GM10248 (cell line): ENCODE measurements at regions not wholly inside any gene's neighbourhood (a gene's known extent, or its start where the extent isn't known, plus 50 kb on each side); places are given as distances from the start of the nearest gene placed in this dataset.

Experiments used
- CTCF ChIA-PET: fragments of 300-600 bp; sonication (Branson Sonifier 250); formaldehyde crosslinking; extraction: SDS; loops from one replicate; lab custom pipeline; 2021; ENCODE audit warnings: antibody characterized with exemption; lab: Yijun Ruan, JAX
- POLR2A ChIA-PET: fragments of 350-650 bp; sonication (Branson Sonifier 250); formaldehyde crosslinking; extraction: SDS; loops from one replicate; lab custom pipeline; 2020; ENCODE audit warnings: antibody characterized with exemption; lab: Yijun Ruan, JAX
- DNase-seq: peaks from one replicate; pipeline ENCODE4 v3.0.0; 2012; ENCODE audit errors: extremely low spot score
- TF ChIP-seq, protein P1 (sequence below): IDR thresholded peaks from 2 replicates; pipeline ENCODE4 v1.5.1; 2012; ENCODE audit warnings: mild to moderate bottlenecking, low read depth; ENCODE audit errors: extremely low read depth, missing control alignments, control extremely low read depth

DNA sequence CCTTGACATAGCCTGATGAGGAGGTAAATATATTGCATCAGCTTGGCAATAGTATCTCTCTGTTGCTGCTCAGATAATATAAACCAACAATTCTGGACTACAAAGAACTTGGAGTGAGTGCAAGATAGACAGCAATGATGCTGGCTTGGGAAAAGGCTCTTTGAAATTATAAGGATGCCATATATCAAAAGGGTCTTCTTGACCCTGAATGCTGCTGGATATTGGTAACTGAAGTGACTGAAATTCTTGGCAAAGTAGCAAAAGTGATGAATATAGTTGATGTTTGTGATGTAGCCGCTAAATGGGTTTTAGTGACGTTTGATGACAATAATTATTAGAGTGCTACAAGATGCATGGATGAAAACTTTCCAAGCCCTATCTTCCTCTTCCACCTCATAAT, 1391.6 kb downstream of the ADGRL3 start:
- ChIA-PET POLR2A (no interaction called here), CTCF (no interaction called here)
- TF ChIP-seq, protein P1, sequence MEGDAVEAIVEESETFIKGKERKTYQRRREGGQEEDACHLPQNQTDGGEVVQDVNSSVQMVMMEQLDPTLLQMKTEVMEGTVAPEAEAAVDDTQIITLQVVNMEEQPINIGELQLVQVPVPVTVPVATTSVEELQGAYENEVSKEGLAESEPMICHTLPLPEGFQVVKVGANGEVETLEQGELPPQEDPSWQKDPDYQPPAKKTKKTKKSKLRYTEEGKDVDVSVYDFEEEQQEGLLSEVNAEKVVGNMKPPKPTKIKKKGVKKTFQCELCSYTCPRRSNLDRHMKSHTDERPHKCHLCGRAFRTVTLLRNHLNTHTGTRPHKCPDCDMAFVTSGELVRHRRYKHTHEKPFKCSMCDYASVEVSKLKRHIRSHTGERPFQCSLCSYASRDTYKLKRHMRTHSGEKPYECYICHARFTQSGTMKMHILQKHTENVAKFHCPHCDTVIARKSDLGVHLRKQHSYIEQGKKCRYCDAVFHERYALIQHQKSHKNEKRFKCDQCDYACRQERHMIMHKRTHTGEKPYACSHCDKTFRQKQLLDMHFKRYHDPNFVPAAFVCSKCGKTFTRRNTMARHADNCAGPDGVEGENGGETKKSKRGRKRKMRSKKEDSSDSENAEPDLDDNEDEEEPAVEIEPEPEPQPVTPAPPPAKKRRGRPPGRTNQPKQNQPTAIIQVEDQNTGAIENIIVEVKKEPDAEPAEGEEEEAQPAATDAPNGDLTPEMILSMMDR = no peak
- DNase-seq = no peak

DNA sequence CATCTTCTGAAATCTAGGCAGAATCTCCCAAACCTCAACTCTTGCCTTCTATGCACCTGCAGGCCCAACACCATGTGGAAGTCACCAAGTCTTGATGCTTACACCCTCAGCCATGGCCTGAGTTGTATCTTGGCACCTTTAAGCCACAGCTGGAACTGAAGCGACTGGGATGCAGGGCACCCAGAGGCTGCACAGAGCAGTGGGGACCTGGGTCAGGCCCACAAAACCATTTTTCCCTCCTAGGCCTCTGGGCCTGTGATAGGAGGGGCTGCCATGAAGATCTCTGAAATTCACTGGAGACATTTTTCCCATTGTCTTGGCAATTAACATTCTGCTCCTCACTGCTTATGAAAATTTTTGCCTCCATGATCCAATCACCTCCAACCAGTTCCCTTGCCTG, 1388.5 kb downstream of the ADGRL3 start:
- DNase-seq = no peak
- ChIA-PET POLR2A (no interaction called here), CTCF (no interaction called here)
- TF ChIP-seq, protein P1 = no peak

DNA sequence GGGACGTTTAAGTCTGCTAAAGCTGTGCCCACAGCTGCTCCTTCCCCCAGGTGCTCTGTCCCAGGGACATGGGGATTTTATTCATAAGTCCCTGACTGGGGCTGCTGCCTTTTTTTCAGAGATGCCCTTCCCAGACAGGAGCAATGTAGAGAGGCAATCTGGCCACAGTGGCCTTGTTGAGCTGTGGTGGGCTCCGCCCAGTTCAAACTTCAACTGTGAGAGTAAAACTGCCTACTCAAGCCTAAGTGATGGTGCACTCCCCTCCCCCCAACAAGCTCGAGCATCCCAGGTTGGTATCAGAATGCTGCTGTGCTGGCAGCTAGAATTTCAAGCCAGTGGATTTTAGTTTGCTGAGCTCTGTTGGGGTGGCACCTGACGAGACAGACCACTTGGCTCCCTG, 1371.4 kb downstream of the ADGRL3 start:
- CTCF ChIA-PET = no interaction called here
- DNase-seq = no peak
- TF ChIP-seq, protein P1 = no peak
- POLR2A ChIA-PET = no interaction called here

DNA sequence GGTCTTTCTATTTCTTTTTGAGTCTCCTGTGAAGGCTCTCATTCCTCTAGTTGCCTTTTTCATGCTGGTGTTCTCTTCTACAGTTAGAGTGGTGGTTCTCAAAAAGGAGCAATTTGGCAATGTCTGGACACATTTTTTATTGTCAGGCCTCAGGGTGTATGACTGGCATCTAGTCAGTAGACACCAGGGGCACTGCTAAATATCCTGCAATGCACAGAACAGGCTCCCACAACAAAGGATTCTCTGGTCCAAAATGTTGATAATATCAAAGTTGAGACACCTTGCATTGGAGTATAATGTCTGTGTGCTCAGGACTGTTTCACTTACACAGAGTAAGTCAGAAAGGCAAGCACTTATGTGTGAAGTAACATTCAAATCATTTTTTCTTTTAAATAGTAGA, 1360.7 kb downstream of the ADGRL3 start:
- ChIA-PET CTCF (no interaction called here), POLR2A (no interaction called here)
- DNase-seq = no peak
- TF ChIP-seq, protein P1 = no peak

DNA sequence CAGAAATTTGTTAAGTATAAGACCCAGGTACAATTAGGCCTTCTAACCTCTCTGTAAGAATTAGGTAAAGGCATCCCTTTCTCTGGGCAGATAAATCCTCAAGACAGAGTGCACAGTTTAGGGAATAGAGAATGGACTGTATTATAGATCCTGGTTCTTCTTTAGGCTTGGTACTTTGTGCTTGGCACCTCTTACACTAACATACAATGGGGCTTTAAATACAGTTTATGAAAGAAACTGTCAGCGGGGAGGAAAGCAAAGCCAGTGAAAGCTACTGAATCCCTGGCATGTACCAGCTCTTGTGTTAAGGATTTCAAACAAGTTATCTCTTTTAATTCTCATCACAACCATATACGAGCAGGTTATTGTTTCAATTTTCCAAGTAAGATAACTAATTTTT, 1350.0 kb downstream of the ADGRL3 start:
- TF ChIP-seq, protein P1 = no peak
- ChIA-PET POLR2A (no interaction called here), CTCF (interaction anchor here (0.7 kb wide), 1 partner anchor 74 kb away, joined by 3 read pairs; no protein-coding TSS in a partner anchor)
- no peak for DNase-seq

DNA sequence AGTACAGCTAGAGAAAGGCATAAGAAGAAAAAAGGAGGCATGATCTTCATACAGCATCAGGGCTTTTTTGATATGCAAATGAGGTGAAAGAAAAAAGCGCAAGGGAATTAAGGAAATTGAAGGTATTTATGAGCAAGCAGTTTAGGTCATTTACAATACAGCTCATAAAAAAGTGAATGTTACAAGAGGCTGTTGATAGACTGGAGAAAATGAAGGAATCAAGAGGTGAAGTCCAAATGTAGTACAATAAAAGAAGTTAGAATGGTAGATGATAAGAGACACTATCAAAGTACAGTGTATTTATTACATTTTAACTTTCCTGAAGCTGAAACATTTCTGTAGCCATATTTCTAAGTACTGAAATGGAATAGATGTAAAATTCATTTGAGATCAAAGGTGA, 1349.5 kb downstream of the ADGRL3 start:
- ChIA-PET CTCF (interaction anchor here (0.7 kb wide), 1 partner anchor 75 kb away, joined by 3 read pairs; no protein-coding TSS in a partner anchor), POLR2A (no interaction called here)
- no peak for DNase-seq
- TF ChIP-seq, protein P1 = no peak

DNA sequence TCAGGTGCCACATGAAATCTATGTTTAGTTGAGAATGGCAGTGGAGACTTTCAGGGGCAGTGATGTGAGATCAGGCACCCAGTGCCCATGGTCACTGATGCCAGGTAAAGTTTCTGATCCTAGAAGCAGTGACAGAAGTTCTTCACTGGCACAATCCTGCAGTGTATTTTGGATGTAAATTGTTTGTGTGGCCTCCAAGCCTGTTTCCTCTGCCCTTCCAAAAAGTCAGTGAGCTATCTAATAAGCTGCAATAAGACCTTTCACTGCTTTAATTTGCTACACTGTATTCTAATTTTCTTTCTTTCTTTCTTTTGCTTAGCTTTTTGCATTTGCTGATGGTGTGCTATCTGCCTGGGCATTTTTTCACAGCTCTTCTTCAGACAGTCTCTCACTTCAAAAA, 1348.6 kb downstream of the ADGRL3 start:
- TF ChIP-seq, protein P1 = no peak
- CTCF ChIA-PET = no interaction called here
- DNase-seq = no peak
- POLR2A ChIA-PET = no interaction called here
